ENCODE measurements at regions not wholly inside any gene's neighbourhood (a gene's known extent, or its start where the extent isn't known, plus 50 kb on each side); places are given as distances from the start of the nearest gene placed in this dataset.

- DNase-seq: no peak
Observed at GRCh38 chrX:103158317-103158621, 56.6 kb upstream of the BEX4 start.

- peak in 1 of 2 donors; percentile 2 for DNase-seq
Observed at GRCh38 chrX:103157496-103158316, 57.2 kb upstream of the BEX4 start.

- DNase-seq: no peak
Observed at GRCh38 chrX:103155201-103155600, 59.7 kb upstream of the BEX4 start.

- DNase-seq: no peak
Observed at GRCh38 chrX:103153661-103154060, 60.7 kb upstream of the NXF3 start.

- DNase-seq: no peak
Observed at GRCh38 chrX:103151799-103152198, 58.9 kb upstream of the NXF3 start.

- no peak for DNase-seq
Observed at GRCh38 chrX:103149652-103150051, 56.7 kb upstream of the NXF3 start.

- DNase-seq: no peak
Observed at GRCh38 chrX:103148075-103148474, 55.1 kb upstream of the NXF3 start.
